HEK293 (cell line): ENCODE measurements at regions not wholly inside any gene's neighbourhood (a gene's known extent, or its start where the extent isn't known, plus 50 kb on each side); places are given as distances from the start of the nearest gene placed in this dataset.
"Not testable (repeated sequence)": the region's sequence is repeated elsewhere in the genome, so short reads cannot be mapped to it uniquely, and the experiment has no call there.

Experiments
- BCL11B ChIP-seq: fragments of 450-650 bp; formaldehyde crosslinking; IDR thresholded peaks from 2 replicates; pipeline ENCODE4 v1.5.1; 2016; ENCODE audit warnings: low read depth, missing biosample characterization, missing genetic modification characterization
- CTCF ChIP-seq: fragments of 450-650 bp; formaldehyde crosslinking; IDR thresholded peaks from 2 replicates; pipeline ENCODE4 v1.5.1; 2016; ENCODE audit warnings: missing biosample characterization, missing genetic modification characterization
- HOXA7 ChIP-seq: sonication (generic); formaldehyde crosslinking; IDR thresholded peaks from 2 replicates; pipeline ENCODE4 v1.8.1; 2022; ENCODE audit warnings: missing genetic modification reagents, borderline replicate concordance
- HOXD13 ChIP-seq: sonication (generic); formaldehyde crosslinking; IDR thresholded peaks from 2 replicates; pipeline ENCODE4 v1.8.0; 2022; ENCODE audit warnings: missing genetic modification reagents, borderline replicate concordance
- ZNF292 ChIP-seq: fragments of 450-650 bp; formaldehyde crosslinking; IDR thresholded peaks from 2 replicates; pipeline ENCODE4 v1.5.1; 2016; ENCODE audit warnings: low read depth, missing biosample characterization, missing genetic modification characterization, borderline replicate concordance
- ZNF335 ChIP-seq: fragments of 450-650 bp; formaldehyde crosslinking; conservative IDR thresholded peaks from 2 replicates; pipeline ENCODE4 v1.5.1; 2016; ENCODE audit warnings: missing biosample characterization, missing genetic modification characterization
- ZNF37A ChIP-seq: fragments of 450-650 bp; IDR thresholded peaks from 2 replicates; pipeline ENCODE4 v1.5.1; 2018; ENCODE audit warnings: missing biosample characterization, missing genetic modification characterization
- ZNF433 ChIP-seq: fragments of 450-650 bp; formaldehyde crosslinking; IDR thresholded peaks from 2 replicates; pipeline ENCODE4 v1.5.1; 2016; ENCODE audit warnings: missing biosample characterization, missing genetic modification characterization, low read depth
- ZNF610 ChIP-seq: fragments of 450-650 bp; formaldehyde crosslinking; IDR thresholded peaks from 2 replicates; pipeline ENCODE4 v1.5.1; 2016; ENCODE audit warnings: missing biosample characterization, missing genetic modification characterization, borderline replicate concordance
- ZNF677 ChIP-seq: fragments of 450-650 bp; IDR thresholded peaks from 2 replicates; pipeline ENCODE4 v1.5.0; 2018; ENCODE audit warnings: missing biosample characterization, mild to moderate bottlenecking, missing genetic modification characterization, moderate library complexity
- ZSCAN30 ChIP-seq: fragments of 450-650 bp; IDR thresholded peaks from 2 replicates; pipeline ENCODE4 v1.5.1; 2018; ENCODE audit warnings: missing biosample characterization, mild to moderate bottlenecking, missing genetic modification characterization, moderate library complexity
- TF ChIP-seq, protein P1 (sequence below): fragments of 450-650 bp; formaldehyde crosslinking; IDR thresholded peaks from 2 replicates; pipeline ENCODE4 v1.5.1; 2016; ENCODE audit warnings: missing biosample characterization, missing genetic modification characterization

DNA sequence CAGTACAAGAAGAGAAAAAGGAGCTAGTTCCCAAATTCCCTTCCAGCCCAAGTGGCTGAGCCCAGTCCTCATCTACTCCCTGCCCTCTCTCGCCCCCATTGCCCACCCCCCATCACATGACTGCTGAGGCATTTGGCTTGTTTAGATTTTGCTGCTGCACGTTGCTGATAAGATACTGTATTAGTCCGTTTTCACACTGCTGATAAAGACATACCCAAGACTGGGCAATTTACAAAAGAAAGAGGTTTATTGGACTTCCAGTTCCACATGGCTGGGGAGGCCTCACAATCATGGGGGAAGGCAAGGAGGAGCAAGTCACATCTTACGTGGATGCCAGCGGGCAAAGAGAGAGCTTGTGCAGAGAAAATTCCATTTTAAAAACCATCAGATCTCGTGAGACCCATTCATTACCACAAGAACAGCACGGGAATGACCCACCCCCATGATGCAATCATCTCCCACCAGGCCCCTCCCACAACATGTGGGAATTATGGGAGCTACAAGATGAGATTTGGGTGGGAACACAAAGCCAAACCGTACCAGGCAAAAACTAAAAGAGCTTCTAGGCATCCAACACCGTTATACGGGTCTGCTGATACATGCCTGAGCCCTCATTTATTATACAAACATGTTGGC is 243.4 kb downstream of the NUAK1 start:
- not testable (repeated sequence) for TF ChIP-seq CTCF (tag by site-specific recombination); ZNF37A; ZSCAN30 (tag by site-specific recombination); ZNF433 (tag by site-specific recombination); ZNF677 (tag by site-specific recombination); ZNF335 (tag by site-specific recombination); ZNF610 (tag by site-specific recombination); BCL11B (tag by site-specific recombination); HOXD13 (CRISPR knock-in tag); ZNF292 (tag by site-specific recombination); HOXA7 (CRISPR knock-in tag)
- TF ChIP-seq, protein P1, sequence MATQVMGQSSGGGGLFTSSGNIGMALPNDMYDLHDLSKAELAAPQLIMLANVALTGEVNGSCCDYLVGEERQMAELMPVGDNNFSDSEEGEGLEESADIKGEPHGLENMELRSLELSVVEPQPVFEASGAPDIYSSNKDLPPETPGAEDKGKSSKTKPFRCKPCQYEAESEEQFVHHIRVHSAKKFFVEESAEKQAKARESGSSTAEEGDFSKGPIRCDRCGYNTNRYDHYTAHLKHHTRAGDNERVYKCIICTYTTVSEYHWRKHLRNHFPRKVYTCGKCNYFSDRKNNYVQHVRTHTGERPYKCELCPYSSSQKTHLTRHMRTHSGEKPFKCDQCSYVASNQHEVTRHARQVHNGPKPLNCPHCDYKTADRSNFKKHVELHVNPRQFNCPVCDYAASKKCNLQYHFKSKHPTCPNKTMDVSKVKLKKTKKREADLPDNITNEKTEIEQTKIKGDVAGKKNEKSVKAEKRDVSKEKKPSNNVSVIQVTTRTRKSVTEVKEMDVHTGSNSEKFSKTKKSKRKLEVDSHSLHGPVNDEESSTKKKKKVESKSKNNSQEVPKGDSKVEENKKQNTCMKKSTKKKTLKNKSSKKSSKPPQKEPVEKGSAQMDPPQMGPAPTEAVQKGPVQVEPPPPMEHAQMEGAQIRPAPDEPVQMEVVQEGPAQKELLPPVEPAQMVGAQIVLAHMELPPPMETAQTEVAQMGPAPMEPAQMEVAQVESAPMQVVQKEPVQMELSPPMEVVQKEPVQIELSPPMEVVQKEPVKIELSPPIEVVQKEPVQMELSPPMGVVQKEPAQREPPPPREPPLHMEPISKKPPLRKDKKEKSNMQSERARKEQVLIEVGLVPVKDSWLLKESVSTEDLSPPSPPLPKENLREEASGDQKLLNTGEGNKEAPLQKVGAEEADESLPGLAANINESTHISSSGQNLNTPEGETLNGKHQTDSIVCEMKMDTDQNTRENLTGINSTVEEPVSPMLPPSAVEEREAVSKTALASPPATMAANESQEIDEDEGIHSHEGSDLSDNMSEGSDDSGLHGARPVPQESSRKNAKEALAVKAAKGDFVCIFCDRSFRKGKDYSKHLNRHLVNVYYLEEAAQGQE (tag by site-specific recombination), result not testable (repeated sequence)
